A549 (cell line): ENCODE measurements at regions not wholly inside any gene's neighbourhood (a gene's known extent, or its start where the extent isn't known, plus 50 kb on each side); places are given as distances from the start of the nearest gene placed in this dataset.

Experiments
- ATAC-seq, 2 experiments: fragments of 200-7000 bp in 1 of 2; fragments of >200 bp in 1 of 2; cut with Nextera tagmentation in 1 of 2; cut with Tn5 transposase in 1 of 2; 3 replicates each; pipeline versions ENCODE4 v1.8.0 to v1.9.1; 2018 to 2020; ENCODE audit warnings: mild to moderate bottlenecking in 1 of 2, moderate library complexity in 1 of 2
- CTCF ChIA-PET: fragments of 300-600 bp; sonication (Branson Sonifier 250); formaldehyde crosslinking; extraction: SDS; loops from one replicate; lab custom pipeline; 2021; ENCODE audit warnings: antibody characterized with exemption, inconsistent platforms; lab: Yijun Ruan, JAX
- POLR2A ChIA-PET: fragments of 350-600 bp; formaldehyde crosslinking; extraction: SDS; loops from one replicate; lab custom pipeline; 2021; ENCODE audit warnings: antibody characterized with exemption, inconsistent platforms; lab: Yijun Ruan, JAX
- DNase-seq, 2 experiments: peaks; one replicate each; pipeline versions ENCODE4 v3.0.0 to v3.0.0-alpha.2; 2011 to 2016; ENCODE audit warnings: low read depth in 1 of 2, low spot score in 1 of 2
- FAIRE-seq: peaks from 2 replicates; lab custom pipeline; 2011; peaks lifted over from hg19 to GRCh38; lab: Jason Lieb, UNC
- H3K27ac ChIP-seq, 2 experiments: fragments of >200 bp; sonication (Bioruptor Twin); formaldehyde crosslinking; 3 replicates each; pipeline ENCODE4 v1.5.1; 2016 to 2017
- H3K4me1 ChIP-seq: fragments of >200 bp; sonication (Bioruptor Twin); formaldehyde crosslinking; 3 replicates; pipeline ENCODE4 v1.6.1; 2016
- H3K4me2 ChIP-seq: fragments of >200 bp; sonication (Bioruptor Twin); formaldehyde crosslinking; 3 replicates; pipeline ENCODE4 v1.6.1; 2016
- H3K4me3 ChIP-seq: fragments of >200 bp; sonication (Bioruptor Twin); formaldehyde crosslinking; 3 replicates; pipeline ENCODE4 v1.5.1; 2016
- H3K9me3 ChIP-seq: fragments of >200 bp; sonication (Bioruptor Twin); formaldehyde crosslinking; 3 replicates; pipeline ENCODE4 v1.6.1; 2016
- BCL3 ChIP-seq: fragments of >200 bp; sonication (Bioruptor Twin); formaldehyde crosslinking; IDR thresholded peaks from 3 replicates; pipeline ENCODE4 v1.6.1; 2016
- CBX8 ChIP-seq: fragments of 200-600 bp; sonication (generic); IDR thresholded peaks from 2 replicates; pipeline ENCODE4 v1.6.1; 2016
- CEBPB ChIP-seq, 2 experiments: fragments of >200 bp in 1 of 2; sonication (Bioruptor Twin) in 1 of 2; formaldehyde crosslinking in 1 of 2; IDR thresholded peaks; 2 replicates each; pipeline ENCODE4 v1.6.1; 2012 to 2016
- CHD4 ChIP-seq: fragments of 200-600 bp; sonication (generic); IDR thresholded peaks from 2 replicates; pipeline ENCODE4 v1.6.1; 2016; ENCODE audit warnings: antibody characterized with exemption, mild to moderate bottlenecking, borderline replicate concordance
- CTCF ChIP-seq: fragments of >200 bp; sonication (Bioruptor Twin); formaldehyde crosslinking; IDR thresholded peaks from 3 replicates; pipeline ENCODE4 v1.5.1; 2016
- E2F6 ChIP-seq: IDR thresholded peaks from 2 replicates; pipeline ENCODE4 v1.6.1; 2012; ENCODE audit warnings: low read depth, borderline replicate concordance
- EHF ChIP-seq: fragments of 250-450 bp; sonication (Bioruptor Pico); IDR thresholded peaks from 2 replicates; pipeline ENCODE4 v1.5.0; 2020; ENCODE audit warnings: mild to moderate bottlenecking
- ESRRA ChIP-seq: fragments of 150-350 bp; IDR thresholded peaks from 2 replicates; pipeline ENCODE4 v1.6.1; 2014; ENCODE audit warnings: mild to moderate bottlenecking, low read length, borderline replicate concordance
- HDAC2 ChIP-seq: fragments of 200-600 bp; sonication (generic); IDR thresholded peaks from 2 replicates; pipeline ENCODE4 v1.6.1; 2016
- HEYL ChIP-seq: fragments of 250-450 bp; sonication (Bioruptor Pico); IDR thresholded peaks from 2 replicates; pipeline ENCODE4 v1.8.0; 2021; ENCODE audit warnings: mild to moderate bottlenecking, moderate library complexity
- HOXA7 ChIP-seq: fragments of 250-450 bp; sonication (Bioruptor Pico); IDR thresholded peaks from 2 replicates; pipeline ENCODE4 v1.5.0; 2020; ENCODE audit warnings: mild to moderate bottlenecking, moderate library complexity
- JUN ChIP-seq, 2 experiments: fragments of >200 bp; sonication (Bioruptor Twin); formaldehyde crosslinking; IDR thresholded peaks; 2 replicates in 1 of 2; 3 replicates in 1 of 2; pipeline ENCODE4 v1.6.1; 2016 to 2017
- MAFK ChIP-seq: fragments of 450-650 bp; IDR thresholded peaks from 2 replicates; pipeline ENCODE4 v1.6.1; 2014; ENCODE audit not compliant: partially characterized antibody
- MAX ChIP-seq: IDR thresholded peaks from 2 replicates; pipeline ENCODE4 v1.6.1; 2012
- MAZ ChIP-seq: fragments of 150-350 bp; IDR thresholded peaks from 2 replicates; pipeline ENCODE4 v1.6.1; 2014; ENCODE audit warnings: antibody characterized with exemption, low read depth, low read length, borderline replicate concordance
- MYC ChIP-seq: IDR thresholded peaks from 2 replicates; pipeline ENCODE4 v1.6.1; 2012; ENCODE audit warnings: mild to moderate bottlenecking, inconsistent platforms, low read length, improper control_type of control experiment, borderline replicate concordance
- PHF8 ChIP-seq: fragments of 200-600 bp; sonication (generic); IDR thresholded peaks from 2 replicates; pipeline ENCODE4 v1.6.1; 2016; ENCODE audit warnings: low read depth, mild to moderate bottlenecking, antibody characterized with exemption, moderate library complexity, borderline replicate concordance
- POLR2AphosphoS2 ChIP-seq: conservative IDR thresholded peaks from 2 replicates; pipeline ENCODE4 v1.6.1; 2012; ENCODE audit warnings: low read length, improper control_type of control experiment, inconsistent platforms
- RCOR1 ChIP-seq: fragments of 150-350 bp; IDR thresholded peaks from 2 replicates; pipeline ENCODE4 v1.6.1; 2014; ENCODE audit warnings: antibody characterized with exemption, low read length, low read depth
- REST ChIP-seq: fragments of 200-600 bp; sonication (generic); IDR thresholded peaks from 2 replicates; pipeline ENCODE4 v1.6.1; 2016; ENCODE audit warnings: antibody characterized with exemption, mild to moderate bottlenecking, moderate library complexity
- SMC3 ChIP-seq: fragments of >200 bp; sonication (Bioruptor Twin); formaldehyde crosslinking; IDR thresholded peaks from 3 replicates; pipeline ENCODE4 v1.6.1; 2018; ENCODE audit warnings: inconsistent platforms
- SREBF2 ChIP-seq: fragments of 450-650 bp; IDR thresholded peaks from 2 replicates; pipeline ENCODE4 v1.6.1; 2014; ENCODE audit warnings: mild to moderate bottlenecking, moderate library complexity
- USF2 ChIP-seq: fragments of 450-650 bp; IDR thresholded peaks from 2 replicates; pipeline ENCODE4 v1.6.1; 2014; ENCODE audit warnings: antibody characterized with exemption
- ZC3H11A ChIP-seq: fragments of 450-650 bp; IDR thresholded peaks from 2 replicates; pipeline ENCODE4 v1.6.1; 2014; ENCODE audit warnings: antibody characterized with exemption, mild to moderate bottlenecking
- ZNF302 ChIP-seq: fragments of 250-450 bp; sonication (Bioruptor Pico); IDR thresholded peaks from 2 replicates; pipeline ENCODE4 v1.9.0; 2021; ENCODE audit warnings: inconsistent platforms, mild to moderate bottlenecking, moderate library complexity
- WGBS: methylation state at CpG from one replicate; pipeline ENCODE4 v1.1.6; 2017; ENCODE audit errors: missing lambda C conversion rate; 5-methylcytosine and 5-hydroxymethylcytosine counted together

- CTCF ChIA-PET = interaction anchor here (0.6 to 2.8 kb wide), 5 partner anchors 10 to 40 kb away, joined by 4 to 8 read pairs (median 4); no protein-coding TSS in a partner anchor
- WGBS = 67% methylated on average over 18 of the region's 18 CpGs
- DNase-seq (no peak), FAIRE-seq (no peak), ATAC-seq (no peak)
- POLR2A ChIA-PET = no interaction called here
- Histone ChIP-seq H3K4me1 (peaks cover 5% of the 10 kb centered on the region; the same call in 2 of the 3 replicates), H3K4me2 (no peak overlapping the region), H3K4me3 (no peak overlapping the region), H3K9me3 (no peaks in the 10 kb centered on the region), H3K27ac (no peak overlapping the region)
- TF ChIP-seq ZC3H11A (no peak), MAFK (no peak), PHF8 (no peak), MYC (no peak), HEYL (CRISPR knock-in tag) (no peak), MAZ (no peak), SREBF2 (no peak), CEBPB (IDR thresholded peaks at IDR 0.05) (no peak), HOXA7 (CRISPR knock-in tag) (no peak), CHD4 (no peak), REST (no peak)
These were observed 178.4 kb upstream of the MVB12B start for GRCh38 chr9:126147936-126148870.

GRCh38 chr9:126148994-126149393 is 177.6 kb upstream of the MVB12B start:
- H3K4me2 ChIP-seq = no peak overlapping the region
- WGBS = 51% methylated on average over 2 of the region's 4 CpGs
- no peaks in the 10 kb centered on the region for H3K9me3 ChIP-seq
- H3K27ac ChIP-seq = no peak overlapping the region
- ATAC-seq (no peak), DNase-seq (no peak), FAIRE-seq (no peak)
- no peak overlapping the region for H3K4me3 ChIP-seq
- peaks cover 5% of the 10 kb centered on the region; the same call in 2 of the 3 replicates for H3K4me1 ChIP-seq
- POLR2A ChIA-PET = no interaction called here
- TF ChIP-seq JUN (IDR thresholded peaks at IDR 0.05) = no peak
- no peak for TF ChIP-seq POLR2AphosphoS2
- no peak for TF ChIP-seq CBX8
- no peak for TF ChIP-seq MAX
- TF ChIP-seq EHF = no peak
- no peak for TF ChIP-seq PHF8
- TF ChIP-seq E2F6 = no peak
- TF ChIP-seq ZNF302 (CRISPR knock-in tag) = no peak
- TF ChIP-seq CHD4 = no peak
- no peak for TF ChIP-seq BCL3
- TF ChIP-seq RCOR1 = no peak
- TF ChIP-seq HDAC2 = no peak
- no peak for TF ChIP-seq ESRRA
- no peak for TF ChIP-seq USF2
- TF ChIP-seq CTCF = no peak
- TF ChIP-seq SMC3 = no peak
- CTCF ChIA-PET = interaction anchor here (0.6 to 2.8 kb wide), 3 partner anchors 9 to 40 kb away, joined by 4 to 8 read pairs (median 5); no protein-coding TSS in a partner anchor
